Breast epithelium (tissue), 3 donors: ENCODE measurements at regions not wholly inside any gene's neighbourhood (a gene's known extent, or its start where the extent isn't known, plus 50 kb on each side); places are given as distances from the start of the nearest gene placed in this dataset.

ENCODE experiments used
- POLR2A ChIP-seq: fragments of 450-650 bp; IDR thresholded peaks from one replicate; pipeline ENCODE4 v1.6.1; 2016; ENCODE audit warnings: antibody characterized with exemption, mild to moderate bottlenecking, moderate library complexity
- POLR2AphosphoS5 ChIP-seq, 3 donors: sonication (generic); formaldehyde crosslinking; IDR thresholded peaks; one replicate each; pipeline ENCODE4 v1.6.1; 2017; ENCODE audit warnings: antibody characterized with exemption in 3 of 3
- TF ChIP-seq, protein P1 (sequence below), 3 donors: fragments of 450-650 bp; IDR thresholded peaks; one replicate each; pipeline ENCODE4 v1.5.1; 2016 to 2017; ENCODE audit warnings: antibody characterized with exemption in 3 of 3, mild to moderate bottlenecking in 3 of 3, moderate library complexity in 3 of 3

DNA sequence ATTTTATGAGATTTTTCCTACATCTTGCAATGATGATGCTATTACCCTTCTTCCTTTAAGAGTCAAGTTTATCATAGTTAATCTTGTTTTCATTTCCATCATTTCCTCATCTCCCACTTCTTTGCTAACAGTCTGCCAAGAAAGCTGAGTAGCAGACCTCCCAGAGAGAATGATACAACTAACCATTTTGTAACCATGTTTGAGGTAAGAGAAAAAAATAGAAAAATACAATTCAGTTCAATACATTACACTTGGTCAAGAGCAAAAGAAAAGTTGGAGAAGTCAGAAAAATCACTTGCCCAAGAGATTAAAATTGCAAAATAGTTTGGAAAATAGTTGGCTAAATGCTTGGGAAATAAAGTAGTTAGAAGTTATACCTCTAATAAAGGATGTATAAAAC, 154.4 kb downstream of the ABCA8 start:
- TF ChIP-seq, protein P1, sequence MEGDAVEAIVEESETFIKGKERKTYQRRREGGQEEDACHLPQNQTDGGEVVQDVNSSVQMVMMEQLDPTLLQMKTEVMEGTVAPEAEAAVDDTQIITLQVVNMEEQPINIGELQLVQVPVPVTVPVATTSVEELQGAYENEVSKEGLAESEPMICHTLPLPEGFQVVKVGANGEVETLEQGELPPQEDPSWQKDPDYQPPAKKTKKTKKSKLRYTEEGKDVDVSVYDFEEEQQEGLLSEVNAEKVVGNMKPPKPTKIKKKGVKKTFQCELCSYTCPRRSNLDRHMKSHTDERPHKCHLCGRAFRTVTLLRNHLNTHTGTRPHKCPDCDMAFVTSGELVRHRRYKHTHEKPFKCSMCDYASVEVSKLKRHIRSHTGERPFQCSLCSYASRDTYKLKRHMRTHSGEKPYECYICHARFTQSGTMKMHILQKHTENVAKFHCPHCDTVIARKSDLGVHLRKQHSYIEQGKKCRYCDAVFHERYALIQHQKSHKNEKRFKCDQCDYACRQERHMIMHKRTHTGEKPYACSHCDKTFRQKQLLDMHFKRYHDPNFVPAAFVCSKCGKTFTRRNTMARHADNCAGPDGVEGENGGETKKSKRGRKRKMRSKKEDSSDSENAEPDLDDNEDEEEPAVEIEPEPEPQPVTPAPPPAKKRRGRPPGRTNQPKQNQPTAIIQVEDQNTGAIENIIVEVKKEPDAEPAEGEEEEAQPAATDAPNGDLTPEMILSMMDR (IDR thresholded peaks at IDR 0.05): no peak
- no peak for TF ChIP-seq POLR2AphosphoS5 (IDR thresholded peaks at IDR 0.05)
- no peak for TF ChIP-seq POLR2A
